ENCODE measurements at regions not wholly inside any gene's neighbourhood (a gene's known extent, or its start where the extent isn't known, plus 50 kb on each side); places are given as distances from the start of the nearest gene placed in this dataset.
"Not testable (repeated sequence)": the region's sequence is repeated elsewhere in the genome, so short reads cannot be mapped to it uniquely, and the experiment has no call there.

DNA sequence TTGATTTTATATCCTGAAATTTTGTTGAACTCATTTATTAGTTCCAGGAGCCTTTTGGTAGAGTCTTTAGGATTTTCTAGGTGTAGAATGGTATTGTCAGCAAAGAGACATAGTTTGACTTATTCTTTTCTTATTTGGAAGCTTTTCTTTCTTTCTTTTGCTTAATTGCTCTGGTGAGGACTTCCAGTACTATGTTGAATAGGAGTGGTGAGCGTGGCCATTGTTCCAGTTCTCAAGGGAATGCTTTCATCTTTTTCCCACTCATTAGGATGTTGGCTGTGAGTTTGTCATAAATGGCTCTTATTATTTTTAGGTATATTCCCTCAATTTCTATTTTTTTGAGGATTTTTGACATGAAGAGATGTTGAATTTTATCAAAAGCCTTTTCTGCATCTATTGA lies 182.2 kb upstream of the SPRY2 start:
- Histone ChIP-seq H3K9me3 (no peaks in the 10 kb centered on the region), H3K4me1 (no peaks in the 10 kb centered on the region), H3K27me3 (no peaks in the 10 kb centered on the region), H3K36me3 (no peaks in the 10 kb centered on the region), H3K4me3 (no peak overlapping the region), H3K27ac (no peak overlapping the region)
- no peak for ATAC-seq
- TF ChIP-seq POLR2A (IDR thresholded peaks at IDR 0.05), result no peak
- no peak for TF ChIP-seq EP300 (IDR thresholded peaks at IDR 0.05)
- no peak for TF ChIP-seq POLR2AphosphoS5 (IDR thresholded peaks at IDR 0.05)
- TF ChIP-seq, protein P1, sequence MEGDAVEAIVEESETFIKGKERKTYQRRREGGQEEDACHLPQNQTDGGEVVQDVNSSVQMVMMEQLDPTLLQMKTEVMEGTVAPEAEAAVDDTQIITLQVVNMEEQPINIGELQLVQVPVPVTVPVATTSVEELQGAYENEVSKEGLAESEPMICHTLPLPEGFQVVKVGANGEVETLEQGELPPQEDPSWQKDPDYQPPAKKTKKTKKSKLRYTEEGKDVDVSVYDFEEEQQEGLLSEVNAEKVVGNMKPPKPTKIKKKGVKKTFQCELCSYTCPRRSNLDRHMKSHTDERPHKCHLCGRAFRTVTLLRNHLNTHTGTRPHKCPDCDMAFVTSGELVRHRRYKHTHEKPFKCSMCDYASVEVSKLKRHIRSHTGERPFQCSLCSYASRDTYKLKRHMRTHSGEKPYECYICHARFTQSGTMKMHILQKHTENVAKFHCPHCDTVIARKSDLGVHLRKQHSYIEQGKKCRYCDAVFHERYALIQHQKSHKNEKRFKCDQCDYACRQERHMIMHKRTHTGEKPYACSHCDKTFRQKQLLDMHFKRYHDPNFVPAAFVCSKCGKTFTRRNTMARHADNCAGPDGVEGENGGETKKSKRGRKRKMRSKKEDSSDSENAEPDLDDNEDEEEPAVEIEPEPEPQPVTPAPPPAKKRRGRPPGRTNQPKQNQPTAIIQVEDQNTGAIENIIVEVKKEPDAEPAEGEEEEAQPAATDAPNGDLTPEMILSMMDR (IDR thresholded peaks at IDR 0.05), result no peak
- 83 to 85% methylated on average over 1 of the region's 1 CpG for WGBS, 2 donors (ENCODE audit: low coverage in 1 of 2)

GRCh38 chr13:80522463-80522862 lies 181.5 kb upstream of the SPRY2 start:
- not testable (repeated sequence) for H3K27ac ChIP-seq, H3K4me1 ChIP-seq, ATAC-seq, H3K36me3 ChIP-seq, H3K9me3 ChIP-seq, H3K27me3 ChIP-seq, H3K4me3 ChIP-seq
- 44 to 50% methylated on average over 1 of the region's 1 CpG for WGBS, 2 donors (ENCODE audit: low coverage in 1 of 2)

GRCh38 chr13:80516818-80517348 lies 176.0 kb upstream of the SPRY2 start:
- 88 to 90% methylated on average over 2 to 6 of the region's 8 CpGs for WGBS, 2 donors (ENCODE audit: low coverage in 1 of 2)

DNA sequence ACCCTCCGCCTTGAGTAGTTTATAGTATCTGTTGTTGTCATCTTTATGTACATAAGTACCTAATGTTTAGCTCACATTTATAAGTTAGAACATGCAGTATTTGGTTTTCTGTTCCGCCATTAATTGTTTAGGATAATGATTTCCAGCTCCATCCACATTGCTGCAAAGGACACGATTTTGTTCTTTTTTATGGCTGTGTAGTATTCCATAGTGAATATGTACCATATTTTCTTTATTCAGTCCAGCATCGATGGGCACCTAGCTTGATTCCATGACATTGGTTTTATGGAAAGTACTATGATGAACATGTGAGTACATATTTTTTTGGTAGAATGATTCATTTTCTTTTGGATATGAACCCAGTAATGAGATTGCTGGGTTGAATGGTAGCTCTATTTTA lies 174.4 kb upstream of the SPRY2 start:
- no peak overlapping the region for H3K4me3 ChIP-seq
- H3K9me3 ChIP-seq, result peaks cover 0 to 16% (median 0%) of the 10 kb centered on the region in 3 donors
- H3K36me3 ChIP-seq, result no peaks in the 10 kb centered on the region
- no peak overlapping the region for H3K27ac ChIP-seq
- no peak for ATAC-seq
- H3K27me3 ChIP-seq, result no peaks in the 10 kb centered on the region
- 88 to 100% methylated on average over 4 of the region's 4 CpGs for WGBS, 2 donors (ENCODE audit: low coverage in 1 of 2)
- TF ChIP-seq POLR2A (IDR thresholded peaks at IDR 0.05) (no peak), POLR2AphosphoS5 (IDR thresholded peaks at IDR 0.05) (no peak), EP300 (IDR thresholded peaks at IDR 0.05) (no peak)
- TF ChIP-seq, protein P1 (IDR thresholded peaks at IDR 0.05), result no peak
- no peaks in the 10 kb centered on the region for H3K4me1 ChIP-seq

More at GRCh38 chr13:80516818-80517348, 176.0 kb upstream of the SPRY2 start:
- no peak overlapping the region for H3K27ac ChIP-seq
- H3K36me3 ChIP-seq, result no peaks in the 10 kb centered on the region
- no peaks in the 10 kb centered on the region for H3K4me1 ChIP-seq
- H3K27me3 ChIP-seq, result no peaks in the 10 kb centered on the region
- H3K9me3 ChIP-seq, result peaks cover 0 to 16% (median 0%) of the 10 kb centered on the region in 3 donors
- TF ChIP-seq POLR2AphosphoS5 (IDR thresholded peaks at IDR 0.05) (no peak), EP300 (IDR thresholded peaks at IDR 0.05) (no peak)
- ATAC-seq, result no peak
- no peak overlapping the region for H3K4me3 ChIP-seq

DNA sequence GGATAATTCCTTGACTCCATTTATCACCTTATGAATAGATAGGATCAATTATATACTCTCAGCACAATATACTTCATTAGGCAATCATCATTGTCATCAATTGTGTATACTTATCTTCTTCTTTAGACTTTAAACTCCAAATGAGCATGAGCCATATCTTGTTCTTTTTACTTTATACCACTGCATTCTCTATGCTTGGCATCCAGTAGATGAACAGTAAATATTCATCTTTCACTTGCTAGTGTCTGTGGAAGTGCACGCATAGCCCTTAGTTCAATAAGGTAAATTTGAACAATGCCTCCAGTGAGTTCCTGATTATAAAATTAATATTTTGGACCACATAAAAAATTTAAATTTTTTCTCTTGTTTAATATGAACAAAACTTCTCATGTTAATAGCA lies 172.3 kb upstream of the SPRY2 start:
- no peak overlapping the region for H3K27ac ChIP-seq
- peaks cover 0 to 16% (median 0%) of the 10 kb centered on the region in 3 donors for H3K9me3 ChIP-seq
- no peaks in the 10 kb centered on the region for H3K4me1 ChIP-seq
- no peaks in the 10 kb centered on the region for H3K27me3 ChIP-seq
- H3K4me3 ChIP-seq, result no peak overlapping the region
- WGBS, 2 donors (ENCODE audit: low coverage in 1 of 2), result 60 to 79% methylated on average over 1 of the region's 1 CpG
- no peaks in the 10 kb centered on the region for H3K36me3 ChIP-seq
- ATAC-seq, result no peak
- TF ChIP-seq POLR2A (IDR thresholded peaks at IDR 0.05) (no peak), EP300 (IDR thresholded peaks at IDR 0.05) (no peak), POLR2AphosphoS5 (IDR thresholded peaks at IDR 0.05) (no peak)
- TF ChIP-seq, protein P1 (IDR thresholded peaks at IDR 0.05), result no peak

GRCh38 chr13:80510686-80511085 lies 169.8 kb upstream of the SPRY2 start:
- TF ChIP-seq EP300 (IDR thresholded peaks at IDR 0.05) (no peak), POLR2AphosphoS5 (IDR thresholded peaks at IDR 0.05) (no peak), POLR2A (IDR thresholded peaks at IDR 0.05) (no peak)
- TF ChIP-seq, protein P1 (IDR thresholded peaks at IDR 0.05), result no peak
- no peaks in the 10 kb centered on the region for H3K27me3 ChIP-seq
- H3K4me1 ChIP-seq, result no peaks in the 10 kb centered on the region
- no peak for ATAC-seq
- no peak overlapping the region for H3K27ac ChIP-seq
- H3K9me3 ChIP-seq, result peaks cover 0 to 9% (median 0%) of the 10 kb centered on the region in 3 donors
- 75 to 100% methylated on average over 1 to 2 of the region's 2 CpGs for WGBS, 2 donors (ENCODE audit: low coverage in 1 of 2)
- no peaks in the 10 kb centered on the region for H3K36me3 ChIP-seq
- H3K4me3 ChIP-seq, result no peak overlapping the region

Data from gastroesophageal sphincter (tissue), 4 donors.